PC-3 (cell line): ENCODE measurements at regions not wholly inside any gene's neighbourhood (a gene's known extent, or its start where the extent isn't known, plus 50 kb on each side); places are given as distances from the start of the nearest gene placed in this dataset.

Experiments
- CTCF ChIP-seq: fragments of 300-600 bp; sonication (generic); conservative IDR thresholded peaks from 2 replicates; pipeline ENCODE4 v1.5.1; 2017; ENCODE audit warnings: antibody characterized with exemption, low read depth, mild to moderate bottlenecking, low read length
- EZH2 ChIP-seq: fragments of 300-600 bp; sonication (generic); IDR thresholded peaks from one replicate; pipeline ENCODE4 v1.6.1; 2017; ENCODE audit warnings: antibody characterized with exemption, mild to moderate bottlenecking, low read length; ENCODE audit not compliant: unreplicated experiment

- TF ChIP-seq EZH2 (no peak), CTCF (no peak)
Observed at GRCh38 chr10:75331081-75331480, 70.5 kb downstream of the ZNF503 start.
